HG03103 (cell line): ENCODE measurements at regions not wholly inside any gene's neighbourhood (a gene's known extent, or its start where the extent isn't known, plus 50 kb on each side); places are given as distances from the start of the nearest gene placed in this dataset.

Source experiments
- ATAC-seq: cut with Tn5 transposase; IDR thresholded peaks from one replicate; pipeline ENCODE4 v1.9.1; 2021; ENCODE audit warnings: low read depth; ENCODE audit not compliant: unreplicated experiment

DNA sequence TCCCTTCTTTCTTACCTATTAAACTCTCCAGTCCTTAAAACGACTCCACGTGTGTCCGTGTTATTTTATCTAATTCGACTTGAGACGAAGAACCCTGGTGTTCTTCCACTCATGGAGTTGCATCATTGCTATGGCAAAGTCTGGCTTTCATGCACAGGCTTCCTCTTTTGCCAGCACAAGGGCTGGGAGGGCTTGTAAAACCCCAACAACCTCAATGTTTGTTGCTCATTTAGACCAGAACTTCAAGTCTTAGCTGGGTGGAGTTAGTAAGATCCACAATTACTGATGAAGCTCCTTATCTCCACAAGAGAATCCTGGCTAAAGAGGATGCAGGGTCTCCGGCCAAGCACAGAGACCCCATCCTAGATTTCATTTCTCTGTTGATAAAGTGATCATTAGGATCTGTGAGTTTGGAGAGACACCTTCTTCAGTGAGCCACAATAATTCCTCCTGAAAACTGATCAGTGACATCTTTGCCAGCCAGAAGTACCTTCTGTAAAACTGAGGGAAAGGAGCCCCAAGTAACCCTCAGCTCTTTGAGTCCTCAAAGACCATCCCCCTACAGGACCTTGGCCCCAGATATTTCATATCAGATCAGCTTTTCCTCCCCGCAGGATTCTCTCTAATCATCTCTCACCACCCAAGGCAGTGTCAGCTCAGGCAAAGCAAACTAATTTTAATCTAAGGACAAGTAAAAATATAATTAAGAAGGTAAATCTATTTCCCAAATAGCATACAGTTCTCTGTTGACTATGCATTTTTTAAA, 514.6 kb downstream of the FUT8 start:
- no peak for ATAC-seq

DNA sequence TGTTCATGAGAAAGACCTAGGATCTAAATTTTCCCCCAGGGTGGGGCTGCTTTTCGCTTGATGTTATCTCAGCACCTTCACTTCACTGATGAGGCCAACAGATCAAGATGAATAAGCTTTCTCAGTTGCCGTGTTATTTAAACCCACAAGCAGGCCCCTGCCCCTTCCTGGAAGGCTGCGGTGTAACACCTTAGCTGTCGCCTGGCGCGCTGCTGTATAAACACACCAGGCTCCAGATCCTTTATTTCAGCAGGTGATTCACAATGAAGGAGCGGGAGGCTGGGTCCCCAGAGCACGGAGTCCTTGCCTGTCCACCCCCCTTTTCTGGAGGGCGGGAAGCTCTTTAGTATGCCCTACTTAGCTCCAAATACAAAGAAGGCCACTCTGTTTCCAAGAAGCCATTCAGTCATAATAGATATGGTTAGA, 515.4 kb downstream of the FUT8 start:
- no peak for ATAC-seq

DNA sequence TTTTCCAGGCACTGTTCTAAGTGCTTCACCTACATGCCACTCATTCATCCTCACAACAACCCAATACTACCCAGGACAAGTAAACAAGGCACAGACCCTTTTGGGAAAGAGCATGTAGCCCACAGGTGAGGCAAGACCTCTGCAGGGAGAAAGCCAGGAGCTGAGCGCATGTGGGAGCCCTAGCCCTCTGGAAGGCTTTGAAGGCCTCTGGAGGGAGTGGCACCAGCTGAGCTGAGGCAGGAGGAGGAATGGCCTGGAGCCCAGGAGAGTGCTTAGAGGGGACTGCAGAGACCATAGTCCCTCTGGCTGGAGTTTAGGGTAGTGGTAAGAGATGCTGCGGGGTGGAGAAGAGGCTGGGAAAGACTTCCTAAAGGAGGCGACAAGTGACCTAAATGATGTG, 516.5 kb downstream of the FUT8 start:
- ATAC-seq: no peak

DNA sequence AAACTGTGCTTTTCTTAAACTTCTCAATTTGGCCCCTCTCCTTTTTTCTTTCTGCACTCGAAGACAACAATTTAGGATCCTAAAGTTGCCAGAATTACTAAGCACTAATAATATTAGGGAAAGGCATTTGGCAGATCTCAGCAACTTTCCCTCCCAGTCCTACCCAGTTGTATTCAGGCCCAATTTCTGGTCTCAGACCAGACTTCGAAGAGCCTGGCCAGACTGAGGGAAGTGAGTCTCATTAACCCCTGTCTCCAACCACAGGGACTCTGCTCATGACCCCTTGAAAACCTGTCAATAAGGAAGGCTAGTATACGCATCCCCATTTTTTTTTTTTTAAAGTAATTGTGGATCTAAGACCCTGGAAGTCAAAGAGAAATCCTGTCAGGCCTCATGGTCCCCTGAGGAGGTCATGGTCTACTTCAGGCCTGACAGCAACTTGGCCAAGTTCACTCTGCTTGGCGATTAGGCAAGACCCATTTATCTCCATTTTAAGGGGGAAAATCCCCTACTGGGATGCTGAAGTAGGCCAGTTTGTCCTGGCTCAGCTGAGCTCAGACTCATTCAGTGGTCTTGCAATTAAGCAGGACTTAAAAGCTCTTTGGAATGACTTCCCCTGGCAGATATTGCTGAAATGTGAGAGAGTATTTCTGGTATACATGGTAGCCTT, 521.0 kb downstream of the FUT8 start:
- no peak for ATAC-seq

DNA sequence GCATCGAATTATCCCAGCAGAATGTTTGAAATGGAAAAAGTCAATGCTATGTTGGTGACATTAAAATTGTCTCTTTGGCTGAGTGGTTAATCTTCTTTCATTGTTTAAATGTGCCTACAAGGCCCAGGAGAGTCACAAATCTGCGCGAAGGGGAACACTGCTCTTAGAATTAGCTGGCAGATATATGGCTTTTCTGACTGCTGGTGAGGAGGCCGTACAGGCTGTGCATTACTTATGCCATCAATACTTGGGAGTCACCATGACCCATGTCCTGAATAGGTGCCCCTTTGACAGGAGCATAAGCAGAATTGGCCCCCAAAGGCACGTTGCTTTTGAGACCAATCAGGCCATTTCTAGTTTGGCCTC, 521.5 kb downstream of the FUT8 start:
- no peak for ATAC-seq

DNA sequence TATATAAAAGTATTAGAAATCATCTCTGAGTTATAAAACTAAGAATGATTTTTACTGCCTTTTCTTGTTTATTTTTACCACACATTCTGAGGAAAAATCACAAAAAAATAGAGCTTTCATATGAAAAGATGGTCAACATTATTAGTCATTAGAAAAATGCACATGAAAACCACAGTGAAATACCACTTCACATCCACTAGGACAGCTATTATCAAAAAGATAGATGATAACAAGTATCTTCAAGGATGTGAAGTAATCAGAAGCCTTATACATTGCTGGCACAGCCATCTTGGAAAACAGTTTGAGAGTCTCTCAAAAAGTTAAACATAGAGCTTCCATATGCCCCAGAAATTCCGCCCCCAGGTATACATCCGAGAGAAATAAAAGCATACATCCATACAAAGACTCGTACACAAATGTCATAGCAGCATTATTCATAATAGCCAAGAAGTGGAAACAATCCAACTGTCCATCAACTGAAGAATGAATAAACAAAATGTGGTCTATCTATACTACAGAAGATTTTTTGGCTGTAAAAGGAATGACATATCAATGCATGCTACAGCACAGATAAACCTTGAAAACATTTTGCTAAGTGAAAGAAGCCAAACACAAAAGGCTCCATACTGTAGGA, 523.9 kb downstream of the FUT8 start:
- no peak for ATAC-seq

DNA sequence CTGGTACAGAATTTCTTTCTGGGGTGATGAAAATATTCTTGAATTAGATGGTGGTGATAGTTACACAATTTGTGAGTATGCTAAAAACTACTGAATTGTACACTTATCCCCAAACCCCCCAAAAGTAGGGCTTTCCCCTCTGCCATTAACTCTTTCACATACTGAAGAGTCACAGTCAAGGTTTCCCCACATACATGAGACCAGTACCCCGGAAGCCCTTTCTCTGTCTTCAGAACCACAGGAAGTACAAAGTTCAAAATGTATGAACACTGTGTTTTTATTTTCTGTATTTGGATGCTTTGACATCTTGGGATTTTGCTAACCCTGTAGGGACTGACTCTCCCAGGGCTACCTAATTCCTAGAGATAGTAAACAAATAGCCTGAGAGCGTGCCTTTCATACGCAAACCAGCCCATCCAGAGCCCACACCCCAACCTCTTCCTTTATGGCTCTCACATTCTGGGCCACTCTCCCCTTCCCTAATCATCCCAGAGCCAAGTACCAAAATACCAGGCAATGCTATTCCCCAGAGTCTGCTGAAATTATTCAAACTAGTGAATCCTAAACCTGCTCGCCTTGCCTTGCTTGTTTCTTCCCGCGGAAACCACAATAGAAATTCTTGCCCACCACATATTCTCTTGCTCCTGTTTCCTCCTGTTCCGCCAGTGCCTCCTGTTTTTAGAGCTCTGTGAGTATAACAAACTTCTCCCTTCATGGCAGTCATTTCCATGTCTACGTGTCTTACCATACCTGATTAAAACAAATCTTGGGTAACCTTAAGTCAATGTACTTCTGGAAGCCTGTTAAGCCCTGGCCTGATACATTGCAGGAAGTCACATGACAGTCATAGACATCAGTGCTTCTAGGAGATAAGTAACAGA, 524.8 kb downstream of the FUT8 start:
- no peak for ATAC-seq

DNA sequence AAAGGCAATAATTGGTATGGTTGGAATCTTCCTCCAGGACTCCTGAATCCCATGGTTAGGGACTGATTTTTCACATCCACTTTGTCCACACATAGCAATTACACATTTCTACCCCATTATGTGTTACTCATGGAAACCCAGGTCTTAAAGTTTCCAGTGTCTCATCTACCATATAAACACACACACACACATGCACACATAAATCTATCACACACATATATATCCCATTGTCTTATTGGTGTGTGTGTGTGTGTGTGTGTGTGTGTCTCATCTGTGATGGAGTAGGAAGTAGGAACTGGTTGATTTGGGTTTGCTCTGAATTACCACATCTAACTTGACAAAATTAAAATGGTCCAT, 525.4 kb downstream of the FUT8 start:
- no peak for ATAC-seq

DNA sequence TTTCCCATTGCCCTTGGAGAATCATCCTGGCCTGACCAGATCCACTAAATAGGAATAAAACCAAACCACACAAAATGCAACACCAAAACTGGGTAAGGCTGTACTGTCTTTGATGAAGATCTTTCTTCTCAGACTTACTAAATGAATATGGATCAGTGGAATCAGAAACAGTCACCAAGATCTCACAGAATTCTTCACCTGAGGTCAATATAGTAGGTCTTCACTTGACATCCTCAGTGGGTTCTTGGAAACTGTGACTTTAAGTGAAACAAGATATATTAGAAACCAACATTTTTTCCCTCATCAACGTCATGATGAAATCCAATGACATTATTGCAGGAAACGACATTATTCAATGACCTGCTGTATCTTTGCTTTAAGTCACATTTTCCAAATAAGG, 526.2 kb downstream of the FUT8 start:
- no peak for ATAC-seq

DNA sequence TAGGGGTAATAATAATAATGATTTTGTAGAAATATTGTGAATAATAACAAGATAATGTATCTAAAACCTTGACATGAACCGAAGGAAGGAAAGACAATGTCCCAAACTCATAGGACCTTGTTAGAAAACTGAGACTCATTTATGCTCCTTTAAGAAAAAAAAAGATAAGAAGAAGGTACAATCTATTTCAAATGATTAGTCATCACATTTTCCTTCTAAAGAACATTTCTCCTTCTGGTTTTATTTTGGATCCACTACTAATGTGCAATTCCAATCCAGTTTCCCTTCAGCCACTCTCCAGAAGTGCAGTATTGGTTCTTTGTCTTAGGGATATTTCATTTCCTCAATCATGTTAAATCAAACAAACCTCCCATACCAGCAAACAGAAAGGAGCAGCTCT, 526.7 kb downstream of the FUT8 start:
- no peak for ATAC-seq

DNA sequence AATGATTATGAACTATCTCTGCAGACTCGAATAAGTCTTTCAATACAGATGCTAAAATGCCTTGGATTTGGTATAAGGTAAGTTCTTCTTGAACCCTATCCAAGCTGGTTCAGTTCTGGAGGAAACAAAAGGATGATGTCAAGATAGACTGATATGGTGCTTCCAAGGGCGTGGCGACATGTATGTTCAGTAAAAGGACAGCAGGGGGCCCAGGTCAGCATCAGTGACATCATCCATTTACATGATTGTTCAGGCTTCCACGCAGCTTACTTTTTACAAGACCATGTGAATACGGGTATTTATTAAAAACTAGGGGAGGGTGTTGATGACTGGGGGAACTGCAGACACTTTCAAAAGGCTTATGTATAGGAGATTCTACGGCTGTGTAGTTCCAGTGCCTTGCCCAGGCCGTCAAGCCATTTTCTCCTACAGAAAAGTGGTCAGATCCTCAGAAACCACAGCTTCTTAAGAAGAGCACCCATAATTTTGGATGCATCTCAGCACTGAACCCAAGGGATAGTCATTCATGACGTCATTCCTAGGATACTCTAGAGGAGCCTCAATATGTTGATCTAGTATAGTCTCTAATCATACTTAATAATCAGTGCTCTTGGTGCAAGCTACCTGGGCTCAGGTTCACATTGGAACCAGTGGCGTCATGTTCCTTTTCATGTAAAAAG, 527.7 kb downstream of the FUT8 start:
- ATAC-seq: no peak

DNA sequence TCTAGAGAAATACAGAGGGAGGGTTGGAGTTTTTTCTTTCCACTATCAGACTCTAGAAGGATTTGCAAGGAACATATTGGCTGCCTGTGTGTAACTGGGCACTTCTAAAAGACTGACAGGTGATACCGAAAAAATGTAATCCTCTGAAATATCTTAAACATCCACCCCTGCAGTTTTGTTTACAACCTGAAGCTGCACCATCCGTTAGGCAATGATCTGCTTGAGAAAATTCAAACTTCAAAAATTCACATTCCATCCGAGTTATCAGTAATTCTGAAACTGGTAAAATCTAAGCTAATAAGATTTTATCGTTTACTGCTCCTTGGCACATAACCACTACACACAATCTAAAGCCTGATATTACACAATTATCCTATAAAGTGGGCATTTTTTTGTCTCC, 528.6 kb downstream of the FUT8 start:
- ATAC-seq: no peak

DNA sequence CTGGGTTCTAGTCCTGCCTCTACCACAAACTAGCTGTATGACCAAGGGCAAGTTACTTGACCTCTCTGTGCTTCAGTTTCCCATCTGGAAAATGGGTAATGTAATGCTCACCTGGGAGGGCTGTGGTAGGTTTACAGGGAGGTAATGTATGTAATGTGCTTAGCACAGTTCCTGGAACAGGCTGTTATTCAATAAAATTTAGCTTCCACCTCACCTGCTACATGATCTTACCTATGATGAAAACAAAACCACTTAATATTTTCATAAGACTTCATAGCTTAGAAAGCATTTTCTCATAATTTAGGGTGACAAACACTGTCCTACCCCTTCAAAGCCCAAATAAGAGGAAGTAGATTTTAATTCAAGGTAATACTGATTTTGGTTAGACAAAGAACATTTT, 530.6 kb downstream of the FUT8 start:
- ATAC-seq: no peak

DNA sequence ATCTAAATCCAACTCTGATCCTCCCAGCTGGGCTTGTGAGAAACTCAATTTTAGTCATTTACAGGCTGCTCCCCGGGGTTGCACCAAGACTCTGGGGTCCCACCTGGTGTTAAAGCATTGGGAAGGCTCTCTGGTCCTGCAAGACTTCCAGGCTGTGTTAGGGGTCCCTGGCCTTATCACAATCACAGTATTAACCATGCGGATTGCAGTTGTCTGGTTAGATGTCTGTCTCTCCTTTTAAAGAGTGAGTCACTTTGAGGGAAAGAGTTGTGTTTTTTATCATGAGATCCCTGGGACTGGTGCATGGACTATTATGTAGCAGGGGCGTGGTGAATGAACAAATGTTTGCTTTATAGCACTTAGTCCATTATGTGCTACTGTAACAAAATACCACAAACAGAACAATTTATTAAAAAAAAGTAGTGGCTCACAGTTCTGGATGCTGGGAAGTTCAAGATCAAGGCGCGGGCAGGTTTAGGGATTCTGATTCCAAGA, 531.4 kb downstream of the FUT8 start:
- no peak for ATAC-seq

DNA sequence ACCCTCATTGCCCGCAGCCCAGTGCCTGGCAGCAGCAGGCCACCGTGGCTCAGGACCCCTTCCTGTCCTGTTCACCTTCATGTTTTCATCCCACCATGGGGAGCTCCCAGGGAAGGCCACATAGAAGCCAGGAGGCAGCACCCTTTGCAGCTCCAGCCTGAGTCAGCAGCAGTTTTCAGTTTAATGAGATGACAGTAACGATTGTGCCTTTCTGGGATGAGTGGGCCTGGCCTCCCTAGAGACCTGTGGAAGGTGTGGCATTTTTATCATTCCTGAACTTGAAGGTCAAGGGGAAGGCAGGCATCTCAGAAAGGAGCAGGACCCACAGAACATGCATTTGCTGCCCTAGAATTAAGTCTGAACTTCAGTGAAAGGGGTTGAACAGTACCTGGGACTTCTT, 532.8 kb downstream of the FUT8 start:
- ATAC-seq: no peak

DNA sequence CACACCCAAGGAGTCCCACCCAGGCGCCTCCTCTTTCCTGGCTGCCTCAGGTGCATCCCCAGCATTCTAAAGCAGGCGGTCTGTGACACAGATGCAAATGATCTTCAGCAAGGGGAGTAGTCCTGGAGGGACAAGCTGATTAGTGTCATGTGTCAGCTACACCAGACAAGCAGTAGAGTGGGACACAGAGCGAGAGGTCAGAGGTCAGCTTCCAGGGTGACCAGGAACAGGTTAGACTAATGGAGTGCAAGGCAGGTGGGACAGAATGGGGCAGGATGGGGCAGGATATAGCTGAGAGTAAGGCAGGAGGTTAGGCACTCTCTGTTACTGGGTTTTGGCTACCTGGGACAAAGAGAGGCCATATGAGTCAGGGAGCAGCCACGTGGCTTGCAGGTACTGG, 534.0 kb downstream of the FUT8 start:
- no peak for ATAC-seq

DNA sequence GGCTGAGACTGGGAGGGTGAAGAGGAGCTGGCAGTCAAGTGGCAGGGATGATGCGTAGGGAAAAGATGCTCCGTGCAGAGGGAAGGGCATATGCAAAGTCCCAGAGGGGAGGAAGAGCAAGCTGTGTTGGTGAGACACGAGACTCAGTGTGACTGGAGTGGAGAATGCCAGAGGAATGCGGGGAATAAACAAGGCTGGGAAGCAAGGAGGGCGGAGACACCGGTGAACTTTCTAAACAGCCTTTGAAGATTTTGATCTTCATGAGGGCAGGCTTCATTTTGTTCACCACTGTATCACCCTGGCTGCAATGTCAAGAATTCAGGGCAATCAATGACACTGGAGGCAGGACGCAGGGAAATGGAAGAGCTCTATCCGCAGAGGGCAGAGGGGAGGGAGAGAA, 535.8 kb downstream of the FUT8 start:
- ATAC-seq: no peak

DNA sequence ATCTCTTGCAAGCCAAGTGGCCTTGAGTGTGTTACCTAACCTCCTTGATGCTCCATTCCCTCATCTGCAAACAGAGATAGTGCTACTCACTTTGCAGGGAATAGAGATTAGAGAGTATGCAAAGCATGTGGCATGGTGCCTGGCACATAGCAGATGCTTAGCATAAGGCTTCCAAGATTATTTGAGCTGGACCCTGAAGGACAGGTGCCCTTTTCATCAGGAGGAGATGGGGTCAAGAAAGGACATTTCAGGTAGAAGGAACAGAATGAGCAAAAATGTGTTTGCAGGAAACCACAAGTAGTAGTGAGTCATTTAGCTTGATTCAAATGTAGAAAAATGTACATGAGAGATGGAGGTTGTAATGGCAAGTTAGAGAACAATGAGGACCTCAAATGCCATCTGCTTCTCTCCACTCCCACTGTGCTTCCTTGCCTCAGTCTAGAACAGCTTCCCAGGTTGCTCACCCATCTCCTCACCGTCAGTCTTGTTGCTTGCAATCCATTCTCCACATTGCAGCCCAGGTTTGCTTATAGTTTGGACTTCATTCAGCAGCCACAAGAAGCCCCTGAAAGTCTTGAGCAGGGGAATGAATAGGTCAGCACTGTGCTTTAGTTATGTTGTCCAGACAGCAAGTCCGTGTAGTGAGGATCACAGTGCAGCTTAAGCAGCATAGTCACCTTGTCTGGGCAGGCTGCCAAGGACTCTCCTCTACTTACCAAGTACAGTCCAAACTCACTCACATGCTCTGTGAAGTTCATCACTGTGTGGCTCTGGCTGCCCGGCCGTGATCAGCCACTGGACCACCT, 536.3 kb upstream of the CCDC196 start:
- peak; percentile 47 for ATAC-seq

DNA sequence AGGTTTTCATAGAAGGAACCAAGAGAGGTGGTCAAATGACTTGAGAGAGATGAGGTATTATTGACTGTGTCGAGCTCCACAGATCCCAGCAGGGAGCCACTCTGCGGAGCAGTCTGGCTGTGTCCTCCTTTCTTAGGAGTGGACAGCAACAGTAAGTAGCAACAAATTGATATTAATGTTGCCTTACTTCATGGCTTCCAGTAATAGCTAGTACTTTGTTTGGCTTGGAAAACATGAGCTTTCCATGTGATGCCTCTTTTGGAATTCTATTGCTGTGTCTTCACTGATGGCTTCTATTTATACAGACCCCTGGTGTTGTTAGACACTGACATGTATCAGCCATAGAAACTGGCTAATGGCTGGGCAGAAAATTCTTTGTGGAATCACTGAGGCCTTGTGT, 531.2 kb upstream of the CCDC196 start:
- no peak for ATAC-seq
